ENCODE measurements at regions not wholly inside any gene's neighbourhood (a gene's known extent, or its start where the extent isn't known, plus 50 kb on each side); places are given as distances from the start of the nearest gene placed in this dataset.
A peak's percentile ranks its signal among the peaks of the same experiment; 100 is the strongest.
"Not testable (repeated sequence)": the region's sequence is repeated elsewhere in the genome, so short reads cannot be mapped to it uniquely, and the experiment has no call there.

DNA sequence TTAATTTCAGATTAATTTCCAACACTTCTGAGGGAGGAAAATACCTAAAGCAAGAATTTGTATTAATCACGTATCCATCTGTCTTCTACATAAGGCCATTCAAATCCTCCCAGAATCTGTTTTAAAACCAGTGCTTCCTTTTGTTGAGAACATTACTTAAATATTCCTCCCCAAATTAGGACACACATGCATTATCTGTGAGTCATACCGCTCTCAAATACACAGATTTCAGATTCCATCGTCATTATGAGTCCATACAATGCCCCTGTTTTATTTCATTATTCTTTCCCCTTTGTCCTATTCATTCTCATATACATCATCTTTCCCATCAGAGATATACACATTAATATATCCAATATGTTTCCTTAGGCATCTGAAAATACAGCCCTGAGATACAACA lies 57.3 kb upstream of the PRSS12 start:
- DNase-seq, result no peak
- in situ Hi-C loops (cut with MboI; ENCODE audit: low pct_unique_long_range_greater_than_20kb, low sequenced_read_pairs), result no loop called here

GRCh38 chr4:118417325-118417724 lies 64.5 kb upstream of the PRSS12 start:
- in situ Hi-C loops (cut with MboI; ENCODE audit: low pct_unique_long_range_greater_than_20kb, low sequenced_read_pairs), result no loop called here
- no peak for DNase-seq

DNA sequence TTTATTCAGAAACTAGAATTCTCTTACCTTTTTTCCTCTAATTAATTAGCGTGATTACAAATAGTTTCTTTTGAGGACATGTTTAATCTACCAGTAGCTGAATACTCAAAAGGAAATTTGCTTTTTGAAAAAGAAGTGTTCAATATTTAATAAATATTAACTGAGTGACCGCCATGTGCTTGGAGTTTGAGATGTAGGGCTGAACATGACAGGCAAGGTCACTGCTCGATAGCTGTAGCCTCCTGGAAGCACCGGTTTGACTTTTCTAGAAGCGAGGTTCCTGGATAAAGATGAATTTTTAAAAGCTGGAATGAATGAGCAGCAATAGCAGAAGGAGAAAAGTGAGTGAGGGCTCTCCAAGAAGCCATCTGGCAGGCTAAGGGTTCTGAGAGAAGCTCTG lies 65.0 kb upstream of the PRSS12 start:
- in situ Hi-C loops (cut with MboI; ENCODE audit: low pct_unique_long_range_greater_than_20kb, low sequenced_read_pairs); DNase-seq: not testable (repeated sequence)

DNA sequence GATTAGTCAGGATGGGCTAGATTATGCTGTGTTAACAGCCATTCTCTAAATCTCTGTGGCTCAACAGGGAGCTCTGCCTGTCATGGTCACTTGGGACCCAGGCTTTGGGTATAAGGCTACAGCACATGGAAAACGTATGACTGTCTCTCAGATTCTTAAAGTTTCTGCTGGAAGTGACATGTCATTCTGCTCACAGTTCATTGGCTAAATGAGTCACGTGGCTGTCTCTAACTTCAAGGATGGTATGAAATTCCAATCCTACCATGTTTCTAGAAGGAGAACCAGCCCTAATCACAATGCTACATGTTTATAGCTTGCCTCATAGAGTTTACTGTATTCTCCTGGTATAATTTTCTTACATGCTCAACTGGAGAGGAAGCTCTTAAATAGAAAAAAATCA lies 65.6 kb upstream of the PRSS12 start:
- in situ Hi-C loops (cut with MboI; ENCODE audit: low pct_unique_long_range_greater_than_20kb, low sequenced_read_pairs); DNase-seq: not testable (repeated sequence)

DNA sequence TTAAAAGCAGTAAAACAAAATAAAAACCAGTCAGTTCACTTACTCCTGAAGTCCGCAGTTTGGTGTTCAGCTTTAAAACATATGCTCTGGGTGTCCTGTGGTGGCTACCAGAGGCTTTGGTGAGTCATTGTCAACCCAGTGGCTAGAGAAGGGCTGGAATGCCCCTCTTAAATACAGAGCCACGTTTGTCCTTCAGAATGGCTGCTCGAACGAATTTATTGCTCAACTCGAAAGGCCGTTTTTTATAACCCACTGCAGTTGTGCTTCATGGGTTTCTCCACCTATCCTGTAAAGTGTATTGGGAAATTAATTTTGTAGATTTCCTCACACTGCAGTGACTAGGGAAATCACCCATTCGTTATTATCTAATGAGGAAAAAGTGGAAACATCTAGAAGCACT lies 66.8 kb upstream of the PRSS12 start:
- DNase-seq; in situ Hi-C loops (cut with MboI; ENCODE audit: low pct_unique_long_range_greater_than_20kb, low sequenced_read_pairs): not testable (repeated sequence)

DNA sequence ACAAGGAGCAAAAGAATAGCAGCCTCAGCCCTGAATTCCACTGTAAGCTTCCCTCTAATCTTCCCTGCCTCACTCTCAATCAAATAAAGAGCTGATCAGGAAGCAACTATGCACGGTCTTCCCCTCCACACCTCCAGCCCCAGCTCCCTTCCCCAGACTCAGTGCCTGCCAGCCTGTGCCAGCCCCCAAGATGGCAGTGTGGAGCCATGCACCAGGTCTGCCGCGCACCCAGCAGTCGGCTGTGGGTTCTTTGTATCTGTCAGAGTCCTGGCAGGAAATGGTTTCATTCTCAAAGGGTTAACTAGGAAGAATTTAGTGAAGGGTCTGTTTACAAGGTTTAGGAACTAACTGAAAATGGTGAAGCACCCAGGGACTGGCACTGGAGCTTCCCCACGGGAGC lies 71.3 kb upstream of the PRSS12 start:
- DNase-seq, result peak; percentile 78
- in situ Hi-C loops (cut with MboI; ENCODE audit: low pct_unique_long_range_greater_than_20kb, low sequenced_read_pairs), result not testable (repeated sequence)

DNA sequence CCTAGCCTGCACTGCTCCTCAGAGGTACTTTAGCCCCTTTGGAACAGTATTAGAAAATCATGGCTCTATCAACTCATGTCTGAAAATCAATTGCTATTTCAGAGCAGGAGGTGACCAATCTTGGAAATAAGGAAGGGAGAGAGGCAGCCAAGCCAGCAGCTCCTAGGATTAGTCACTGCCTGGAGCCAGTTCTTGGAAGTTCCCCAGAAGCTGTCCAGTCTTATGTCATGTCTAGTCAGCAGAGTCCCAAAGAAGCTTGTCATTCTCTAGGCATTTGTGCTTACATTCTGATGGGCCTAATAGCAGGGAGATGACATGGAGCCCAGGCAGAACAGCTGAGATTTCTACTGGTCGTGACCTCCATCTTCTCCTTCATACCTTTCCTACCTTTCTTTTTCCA lies 76.1 kb upstream of the PRSS12 start:
- DNase-seq; in situ Hi-C loops (cut with MboI; ENCODE audit: low pct_unique_long_range_greater_than_20kb, low sequenced_read_pairs): not testable (repeated sequence)

- in situ Hi-C loops (cut with MboI; ENCODE audit: low pct_unique_long_range_greater_than_20kb, low sequenced_read_pairs); DNase-seq: not testable (repeated sequence)
Measured at GRCh38 chr4:118432359-118432758, 79.6 kb upstream of the PRSS12 start.

DNA sequence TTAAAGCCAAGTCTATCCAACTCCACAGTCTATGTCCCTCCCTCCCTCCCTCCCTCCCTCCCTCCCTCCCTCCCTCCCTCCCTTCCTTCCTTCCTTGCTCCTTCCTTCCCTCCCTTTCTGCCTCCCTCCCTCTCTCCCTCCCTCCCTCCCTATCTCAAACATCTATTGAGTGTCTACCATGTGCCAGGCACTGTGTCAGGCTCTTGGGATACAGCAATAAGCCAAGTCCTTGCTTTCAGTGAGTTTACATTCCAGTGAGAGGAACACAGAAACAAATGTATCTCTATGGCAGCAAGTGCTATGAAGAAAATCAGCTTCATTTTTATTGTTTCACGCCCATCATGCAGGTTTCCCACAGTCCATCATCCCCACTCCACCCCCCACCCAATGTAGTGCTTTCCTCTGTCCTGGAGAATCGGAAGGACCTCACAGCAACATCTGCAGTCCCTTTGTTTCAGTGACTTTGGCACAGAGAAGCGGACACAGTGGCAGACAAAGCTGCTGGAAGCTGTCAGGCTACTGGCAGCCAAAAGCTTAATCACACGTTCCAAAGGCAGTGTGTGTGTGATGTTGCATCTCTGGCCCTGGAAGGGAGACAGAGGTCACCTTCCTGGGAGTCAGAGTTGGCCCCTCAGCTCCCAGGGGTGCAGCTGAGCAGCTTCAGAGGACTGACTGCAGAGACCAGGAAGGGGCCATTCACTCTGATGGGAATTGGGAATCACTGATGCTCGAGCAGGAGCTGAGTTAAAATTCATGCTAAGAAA lies 81.0 kb upstream of the PRSS12 start:
- in situ Hi-C loops (cut with MboI; ENCODE audit: low pct_unique_long_range_greater_than_20kb, low sequenced_read_pairs); DNase-seq: not testable (repeated sequence)

GRCh38 chr4:118435415-118435814 lies 82.6 kb upstream of the PRSS12 start:
- DNase-seq; in situ Hi-C loops (cut with MboI; ENCODE audit: low pct_unique_long_range_greater_than_20kb, low sequenced_read_pairs): not testable (repeated sequence)

- in situ Hi-C loops (cut with MboI; ENCODE audit: low pct_unique_long_range_greater_than_20kb, low sequenced_read_pairs); DNase-seq: not testable (repeated sequence)
Measured at GRCh38 chr4:118442115-118442837, 89.5 kb upstream of the PRSS12 start.

DNA sequence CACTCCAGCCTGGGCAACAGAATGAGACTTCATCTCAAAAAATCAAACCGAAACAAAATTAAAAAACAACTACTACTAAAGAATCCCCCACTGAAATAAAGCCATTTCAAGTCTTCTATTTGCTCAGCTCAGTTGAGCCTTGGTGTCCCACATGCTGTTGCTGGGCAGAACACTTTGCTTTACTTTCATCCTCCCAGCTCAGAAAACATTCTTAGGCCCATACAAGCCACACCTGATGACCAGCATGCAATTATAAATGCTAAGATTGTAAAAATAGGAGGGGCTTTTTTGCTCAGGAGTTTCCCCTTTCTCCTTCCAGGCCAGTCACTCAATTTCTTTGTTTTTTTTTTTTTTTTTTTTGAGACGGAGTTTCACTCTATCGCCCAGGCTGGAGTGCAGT lies 94.6 kb upstream of the PRSS12 start:
- in situ Hi-C loops (cut with MboI; ENCODE audit: low pct_unique_long_range_greater_than_20kb, low sequenced_read_pairs), result not testable (repeated sequence)

DNA sequence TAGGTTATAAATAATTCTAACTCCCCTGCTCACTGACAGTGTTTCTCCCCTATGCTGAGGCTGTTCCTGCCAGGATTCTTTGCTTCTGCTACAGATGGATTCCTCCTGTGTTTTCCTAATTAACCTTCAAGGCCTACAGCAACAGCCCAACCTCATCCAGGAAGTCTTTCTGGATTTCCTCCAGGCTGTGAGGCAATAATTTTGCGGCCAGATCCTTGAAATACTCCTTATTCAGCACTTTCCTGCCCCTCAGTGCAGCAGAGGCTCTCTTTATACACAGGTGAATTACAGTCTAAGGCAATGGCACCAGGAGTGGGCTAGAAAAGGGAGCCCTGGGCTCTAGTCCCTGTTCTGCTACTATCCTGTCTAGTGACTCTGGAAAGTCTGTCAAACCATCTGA lies 102.1 kb upstream of the PRSS12 start:
- DNase-seq; in situ Hi-C loops (cut with MboI; ENCODE audit: low pct_unique_long_range_greater_than_20kb, low sequenced_read_pairs): not testable (repeated sequence)

More for the DNA sequence above, 94.6 kb upstream of the PRSS12 start:
- DNase-seq, result not testable (repeated sequence)

- DNase-seq; in situ Hi-C loops (cut with MboI; ENCODE audit: low pct_unique_long_range_greater_than_20kb, low sequenced_read_pairs): not testable (repeated sequence)
Measured at GRCh38 chr4:118461435-118461834, 108.6 kb upstream of the PRSS12 start.

GRCh38 chr4:118465831-118466230 lies 113.0 kb upstream of the PRSS12 start:
- in situ Hi-C loops (cut with MboI; ENCODE audit: low pct_unique_long_range_greater_than_20kb, low sequenced_read_pairs), result not testable (repeated sequence)

DNA sequence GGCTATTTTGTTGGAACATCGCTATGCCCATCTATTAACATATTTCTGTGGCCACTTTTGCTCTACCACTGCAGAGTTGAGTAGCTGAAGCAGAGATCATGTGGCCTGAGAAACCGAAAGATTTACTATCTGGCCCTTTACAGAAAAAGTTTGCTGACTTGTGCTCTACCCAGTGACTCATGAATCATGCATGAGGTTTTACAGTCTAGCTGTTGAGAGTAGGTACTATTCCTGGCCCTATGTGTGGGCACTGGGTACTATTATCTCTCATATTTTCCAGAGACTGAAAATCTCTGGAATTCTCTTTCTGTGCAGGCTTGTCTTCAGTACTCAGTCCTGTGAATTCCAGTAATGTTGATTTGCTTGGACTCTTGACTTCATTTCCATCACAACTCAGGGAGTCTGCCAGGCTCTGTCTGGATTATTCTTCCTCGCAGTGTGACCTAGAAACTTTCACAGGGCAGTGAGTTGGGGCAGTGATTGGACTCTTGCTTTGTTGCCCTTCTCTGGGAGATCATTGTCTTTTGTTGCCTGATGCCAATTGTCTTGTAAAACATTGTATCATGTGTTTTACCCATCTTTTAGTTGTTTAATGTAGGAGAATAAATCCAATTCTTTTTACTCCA lies 121.3 kb upstream of the PRSS12 start:
- in situ Hi-C loops (cut with MboI; ENCODE audit: low pct_unique_long_range_greater_than_20kb, low sequenced_read_pairs); DNase-seq: not testable (repeated sequence)

More at GRCh38 chr4:118465831-118466230, 113.0 kb upstream of the PRSS12 start:
- not testable (repeated sequence) for DNase-seq

DNA sequence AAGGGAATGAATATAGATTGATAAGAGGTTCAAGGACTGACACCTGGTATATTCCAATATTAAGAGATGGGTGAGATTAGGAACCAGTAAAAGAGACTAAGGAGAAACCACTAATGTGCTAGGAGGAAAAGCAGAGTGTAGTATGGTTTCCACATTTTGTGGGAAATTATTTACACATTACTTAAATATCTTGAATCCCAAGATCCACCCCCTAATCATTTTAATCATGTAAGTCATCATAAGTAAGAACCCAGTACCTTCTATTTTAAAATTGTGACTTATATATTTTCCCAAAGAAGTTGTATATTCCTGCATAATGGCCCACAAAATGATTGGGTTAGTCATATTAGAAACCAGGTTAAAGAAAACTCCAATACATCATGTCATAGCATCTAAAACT lies 122.0 kb upstream of the PRSS12 start:
- in situ Hi-C loops (cut with MboI; ENCODE audit: low pct_unique_long_range_greater_than_20kb, low sequenced_read_pairs); DNase-seq: not testable (repeated sequence)

- DNase-seq, result not testable (repeated sequence)
Measured at GRCh38 chr4:118475901-118476300, 123.1 kb upstream of the PRSS12 start.

GRCh38 chr4:118477826-118478225 lies 125.0 kb upstream of the PRSS12 start:
- in situ Hi-C loops (cut with MboI; ENCODE audit: low pct_unique_long_range_greater_than_20kb, low sequenced_read_pairs); DNase-seq: not testable (repeated sequence)

More at GRCh38 chr4:118475901-118476300, 123.1 kb upstream of the PRSS12 start:
- in situ Hi-C loops (cut with MboI; ENCODE audit: low pct_unique_long_range_greater_than_20kb, low sequenced_read_pairs), result not testable (repeated sequence)

Data from KBM-7 (cell line).